HepG2 (cell line): ENCODE measurements at regions not wholly inside any gene's neighbourhood (a gene's known extent, or its start where the extent isn't known, plus 50 kb on each side); places are given as distances from the start of the nearest gene placed in this dataset.

Source experiments
- ATAC-seq: fragments of 200-7000 bp; cut with Tn5 transposase; 3 replicates; pipeline ENCODE4 v1.9.1; 2020; ENCODE audit warnings: mild to moderate bottlenecking, moderate library complexity
- BruUV-seq: library from RNA; stranded (reverse); fragments of 400-500 nt; replicated peaks from 2 replicates; lab custom pipeline; 2021; lab: Mats Ljungman, UMichigan
- CTCF ChIA-PET: fragments of 300-600 bp; formaldehyde crosslinking; extraction: SDS; loops from one replicate; lab custom pipeline; 2021; ENCODE audit warnings: low total read pairs, inconsistent platforms, low intra/inter-chr PET ratio; lab: Yijun Ruan, JAX
- POLR2A ChIA-PET: fragments of 350-600 bp; sonication (Branson Sonifier 250); formaldehyde crosslinking; loops from one replicate; lab custom pipeline; 2020; ENCODE audit warnings: antibody characterized with exemption, inconsistent platforms; lab: Yijun Ruan, JAX
- DNase-seq: peaks from one replicate; pipeline ENCODE4 v3.0.0-alpha.2; 2015; ENCODE audit warnings: low spot score
- FAIRE-seq: peaks from 3 replicates; lab custom pipeline; 2011; peaks lifted over from hg19 to GRCh38; lab: Jason Lieb, UNC
- H2AFZ ChIP-seq: one replicate; pipeline ENCODE4 v1.6.1; 2011; ENCODE audit warnings: low read length, inconsistent platforms
- H3K27ac ChIP-seq: fragments of 300-600 bp; 3 replicates; pipeline ENCODE4 v1.8.0; 2011; ENCODE audit warnings: mixed run types, mild to moderate bottlenecking, mixed read lengths, low read length, inconsistent platforms; ENCODE audit not compliant: insufficient read depth; ENCODE audit errors: extremely low read length
- H3K27me3 ChIP-seq, 2 experiments: fragments of 200-600 bp in 1 of 2; 2 replicates in 1 of 2; 3 replicates in 1 of 2; pipeline versions ENCODE4 v1.6.0 to v1.8.0; 2011; ENCODE audit warnings: low read length in 2 of 2, mild to moderate bottlenecking in 2 of 2, moderate library complexity in 2 of 2, inconsistent platforms in 1 of 2; ENCODE audit not compliant: insufficient read depth in 2 of 2, control insufficient read depth in 1 of 2
- H3K36me3 ChIP-seq, 2 experiments: fragments of 200-600 bp in 1 of 2; replicated peaks in 1 of 2; 2 replicates in 1 of 2; 3 replicates in 1 of 2; pipeline versions ENCODE4 v1.5.1 to v1.8.0; 2011; ENCODE audit warnings: low read length in 2 of 2, inconsistent platforms in 1 of 2; ENCODE audit not compliant: insufficient read depth in 2 of 2, control insufficient read depth in 1 of 2
- H3K4me1 ChIP-seq: 2 replicates; pipeline ENCODE4 v1.5.1; 2012; ENCODE audit warnings: low read length, inconsistent platforms; ENCODE audit not compliant: insufficient read depth
- H3K4me2 ChIP-seq: 2 replicates; pipeline ENCODE4 v1.6.0; 2011; ENCODE audit warnings: low read depth, low read length, inconsistent platforms
- H3K4me3 ChIP-seq, 3 experiments: fragments of 200-600 bp in 1 of 3; sonication (generic), shearing (Covaris generic) in 1 of 3; replicated peaks in 1 of 3; 2 replicates each; pipeline ENCODE4 v1.5.1; 2011 to 2016; ENCODE audit warnings: low read length in 3 of 3, inconsistent platforms in 2 of 3, low read depth in 2 of 3, mild to moderate bottlenecking in 2 of 3, control low read depth in 1 of 3, mixed read lengths in 1 of 3; ENCODE audit not compliant: insufficient read depth in 1 of 3
- H3K79me2 ChIP-seq: one replicate; pipeline ENCODE4 v1.6.1; 2011; ENCODE audit warnings: low read length, inconsistent platforms; ENCODE audit not compliant: insufficient read depth
- H3K9ac ChIP-seq: 2 replicates; pipeline ENCODE4 v1.6.0; 2011; ENCODE audit warnings: mild to moderate bottlenecking, low read depth, low read length, inconsistent platforms; ENCODE audit not compliant: insufficient read depth
- H3K9me3 ChIP-seq: 2 replicates; pipeline ENCODE4 v1.5.1; 2012; ENCODE audit warnings: mild to moderate bottlenecking, low read length
- H4K20me1 ChIP-seq: 2 replicates; pipeline ENCODE4 v1.6.0; 2011; ENCODE audit warnings: inconsistent platforms, mild to moderate bottlenecking, low read length, moderate library complexity; ENCODE audit not compliant: insufficient read depth
- ARID3A ChIP-seq: IDR thresholded peaks from 2 replicates; pipeline ENCODE4 v1.6.1; 2012; ENCODE audit warnings: low read depth, low read length, improper control_type of control experiment
- CENPBD1 ChIP-seq: sonication (generic); formaldehyde crosslinking; IDR thresholded peaks from 2 replicates; pipeline ENCODE4 v1.8.0; 2022; ENCODE audit warnings: missing genetic modification reagents, low read depth, mild to moderate bottlenecking, borderline replicate concordance
- FOXK2 ChIP-seq: fragments of 450-650 bp; IDR thresholded peaks from 2 replicates; pipeline ENCODE4 v1.6.1; 2016
- HMGXB3 ChIP-seq: sonication (generic); formaldehyde crosslinking; IDR thresholded peaks from 2 replicates; pipeline ENCODE4 v1.4.0; 2020; ENCODE audit warnings: missing genetic modification reagents, borderline replicate concordance
- IRF1 ChIP-seq: sonication (generic); formaldehyde crosslinking; IDR thresholded peaks from 2 replicates; pipeline ENCODE4 v1.4.0; 2020; ENCODE audit warnings: low read depth, mild to moderate bottlenecking, missing genetic modification reagents
- MED1 ChIP-seq: sonication (generic); formaldehyde crosslinking; IDR thresholded peaks from 2 replicates; pipeline ENCODE4 v1.4.0; 2020; ENCODE audit warnings: missing genetic modification reagents
- PLSCR1 ChIP-seq: sonication (generic); formaldehyde crosslinking; IDR thresholded peaks from 2 replicates; pipeline ENCODE4 v1.5.0; 2020; ENCODE audit warnings: missing genetic modification reagents, mild to moderate bottlenecking, borderline replicate concordance
- RXRA ChIP-seq: sonication (generic); formaldehyde crosslinking; IDR thresholded peaks from 2 replicates; pipeline ENCODE4 v1.5.1; 2020; ENCODE audit warnings: missing genetic modification reagents
- SSRP1 ChIP-seq: IDR thresholded peaks from 2 replicates; pipeline ENCODE4 v1.6.1; 2016; ENCODE audit warnings: control low read depth
- ZFY ChIP-seq: sonication (generic); formaldehyde crosslinking; IDR thresholded peaks from 2 replicates; pipeline ENCODE4 v1.4.0; 2020; ENCODE audit warnings: missing genetic modification reagents
- ZNF333 ChIP-seq: sonication (generic); formaldehyde crosslinking; IDR thresholded peaks from 2 replicates; pipeline ENCODE4 v1.4.0; 2020; ENCODE audit warnings: mild to moderate bottlenecking, missing genetic modification reagents, borderline replicate concordance
- in situ Hi-C: cut with HindIII; loops from 2 replicates; pipeline ENCODE4 v1.10.0; 2017; ENCODE audit warnings: low pct_unique_long_range_greater_than_20kb; ENCODE audit not compliant: extremely low pct_ligation_motif_present
- intact Hi-C: fragments of 100-400 bp; cut with micrococcal nuclease; formaldehyde crosslinking; loops from one replicate; pipeline ENCODE4 v1.10.0; 2022; ENCODE audit not compliant: unreplicated experiment

- TF ChIP-seq ARID3A (no peak), IRF1 (no peak), ZFY (no peak), MED1 (CRISPR knock-in tag) (no peak), SSRP1 (CRISPR knock-in tag) (no peak), PLSCR1 (CRISPR knock-in tag) (no peak), CENPBD1 (CRISPR knock-in tag) (no peak), RXRA (CRISPR knock-in tag) (no peak), HMGXB3 (CRISPR knock-in tag) (no peak), ZNF333 (no peak), FOXK2 (no peak)
- TF ChIP-seq, all 625 proteins: peak for 0
- Histone ChIP-seq H3K9me3 (no peaks in the 10 kb centered on the region), H3K4me3 (no peak overlapping the region), H3K4me2 (no peak overlapping the region), H4K20me1 (no peaks in the 10 kb centered on the region), H2AFZ (no peak overlapping the region), H3K9ac (no peak overlapping the region), H3K27me3 (no peaks in the 10 kb centered on the region), H3K27ac (no peak overlapping the region), H3K4me1 (no peaks in the 10 kb centered on the region), H3K36me3 (no peaks in the 10 kb centered on the region), H3K79me2 (no peaks in the 10 kb centered on the region)
- intact Hi-C loops = no loop called here
- ATAC-seq (no peak), FAIRE-seq (no peak), DNase-seq (no peak)
- CTCF ChIA-PET = no interaction called here
- in situ Hi-C loops = no loop called here
- no TSS peak for BruUV-seq
- POLR2A ChIA-PET = no interaction called here
These were observed 194.7 kb upstream of the FAR2 start for GRCh38 chr12:28954333-28954732.
